GM21526 (cell line): ENCODE measurements at regions not wholly inside any gene's neighbourhood (a gene's known extent, or its start where the extent isn't known, plus 50 kb on each side); places are given as distances from the start of the nearest gene placed in this dataset.

Source experiments
- ATAC-seq: cut with Tn5 transposase; IDR thresholded peaks from one replicate; pipeline ENCODE4 v1.9.1; 2021; ENCODE audit warnings: moderate library complexity; ENCODE audit not compliant: unreplicated experiment, low FRiP score

- ATAC-seq: no peak
Measured at GRCh38 chr17:56735842-56736241, 97.9 kb downstream of the C17orf67 start.

- no peak for ATAC-seq
Measured at GRCh38 chr17:56737421-56738161, 96.1 kb downstream of the C17orf67 start.

DNA sequence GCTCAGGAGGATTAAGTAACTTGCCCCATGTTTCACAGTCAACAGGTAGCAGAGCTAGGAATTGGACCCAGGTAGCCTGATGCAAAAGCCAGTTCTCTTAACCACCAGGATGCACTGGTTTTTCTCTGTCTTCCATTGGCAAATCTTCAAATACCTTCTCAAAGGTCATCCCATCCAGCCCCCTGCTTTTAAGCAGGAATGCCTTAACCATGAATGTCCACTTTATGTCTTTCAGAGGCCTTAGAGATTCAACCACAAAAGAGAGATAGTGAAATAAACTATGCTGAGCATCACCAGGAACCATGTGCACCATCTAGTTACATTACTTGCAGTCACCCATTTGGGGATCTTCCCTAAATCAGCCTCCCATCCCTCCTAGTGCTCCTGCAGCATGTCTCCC is 94.3 kb downstream of the C17orf67 start:
- ATAC-seq: no peak

- ATAC-seq: no peak
Measured at GRCh38 chr17:56739776-56740175, 93.9 kb downstream of the C17orf67 start.

DNA sequence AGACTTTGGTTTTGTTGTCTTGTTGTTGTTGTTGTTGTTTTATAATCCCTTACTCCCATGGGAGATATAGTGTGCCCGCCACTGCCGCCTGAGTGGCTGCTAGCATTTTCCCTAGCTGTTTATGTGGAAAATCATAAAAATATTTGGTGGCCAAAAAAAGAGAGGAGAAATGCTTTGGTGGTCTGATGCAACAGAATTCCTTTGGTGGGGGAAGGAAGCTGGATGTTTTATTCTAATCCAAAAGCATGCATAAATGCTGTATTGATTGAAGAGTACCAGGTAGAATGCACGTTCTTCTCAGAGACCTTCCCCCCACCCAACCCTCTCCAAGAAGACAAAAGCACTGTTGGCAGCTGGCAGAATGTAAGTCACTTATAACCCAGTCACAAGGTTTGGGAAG is 93.2 kb downstream of the C17orf67 start:
- ATAC-seq: no peak
